ENCODE measurements at regions not wholly inside any gene's neighbourhood (a gene's known extent, or its start where the extent isn't known, plus 50 kb on each side); places are given as distances from the start of the nearest gene placed in this dataset.
"Not testable (repeated sequence)": the region's sequence is repeated elsewhere in the genome, so short reads cannot be mapped to it uniquely, and the experiment has no call there.

- no peak for DNase-seq (ENCODE audit: extremely low read depth, low read depth)
- no peak for TF ChIP-seq CTCF (IDR thresholded peaks at IDR 0.05; ENCODE audit: low read depth, low read length)
These were observed 137.0 kb upstream of the PZP start for GRCh38 chr12:9345171-9345570.

GRCh38 chr12:9344541-9344940, 136.3 kb upstream of the PZP start:
- DNase-seq (ENCODE audit: extremely low read depth, low read depth), result no peak
- TF ChIP-seq CTCF (IDR thresholded peaks at IDR 0.05; ENCODE audit: low read depth, low read length), result no peak

GRCh38 chr12:9343731-9344130, 135.5 kb upstream of the PZP start:
- DNase-seq (ENCODE audit: extremely low read depth, low read depth), result no peak
- no peak for TF ChIP-seq CTCF (IDR thresholded peaks at IDR 0.05; ENCODE audit: low read depth, low read length)

GRCh38 chr12:9342614-9343353, 134.6 kb upstream of the PZP start:
- no peak for TF ChIP-seq CTCF (IDR thresholded peaks at IDR 0.05; ENCODE audit: low read depth, low read length)
- no peak for DNase-seq (ENCODE audit: extremely low read depth, low read depth)

GRCh38 chr12:9341260-9341585, 133.0 kb upstream of the PZP start:
- no peak for DNase-seq (ENCODE audit: extremely low read depth, low read depth)
- TF ChIP-seq CTCF (IDR thresholded peaks at IDR 0.05; ENCODE audit: low read depth, low read length), result no peak

- DNase-seq (ENCODE audit: extremely low read depth, low read depth), result no peak
- no peak for TF ChIP-seq CTCF (IDR thresholded peaks at IDR 0.05; ENCODE audit: low read depth, low read length)
These were observed 132.4 kb upstream of the PZP start for GRCh38 chr12:9340422-9341259.

GRCh38 chr12:9337656-9338055, 129.5 kb upstream of the PZP start:
- no peak for TF ChIP-seq CTCF (IDR thresholded peaks at IDR 0.05; ENCODE audit: low read depth, low read length)
- DNase-seq (ENCODE audit: extremely low read depth, low read depth), result no peak

- DNase-seq (ENCODE audit: extremely low read depth, low read depth), result not testable (repeated sequence)
These were observed 128.3 kb upstream of the PZP start for GRCh38 chr12:9336375-9337011.
